Activated CD8-positive, alpha-beta T cell treated with anti-CD3 and anti-CD28 coated beads, Interleukin-2, amount 10 ng/mL, durations not matched to agents 7 days and 5 days (primary cell): ENCODE measurements at regions not wholly inside any gene's neighbourhood (a gene's known extent, or its start where the extent isn't known, plus 50 kb on each side); places are given as distances from the start of the nearest gene placed in this dataset.
"Not testable (repeated sequence)": the region's sequence is repeated elsewhere in the genome, so short reads cannot be mapped to it uniquely, and the experiment has no call there.

Experiments
- ATAC-seq: fragments of 150-1000 bp; cut with Tn5 transposase; one replicate; pipeline ENCODE4 v1.10.0; 2021; ENCODE audit warnings: moderate library complexity
- CTCF ChIA-PET: fragments of 350-600 bp; sonication (Branson Sonifier 250); formaldehyde crosslinking; loops from one replicate; lab custom pipeline; 2021; ENCODE audit warnings: antibody characterized with exemption; lab: Charles Lee
- POLR2A ChIA-PET: fragments of 350-600 bp; sonication (Branson Sonifier 250); formaldehyde crosslinking; loops from one replicate; lab custom pipeline; 2021; ENCODE audit warnings: antibody characterized with exemption; lab: Charles Lee
- DNase-seq: peaks from one replicate; pipeline ENCODE4 v3.0.0-alpha.2; 2020
- H3K27ac Mint-ChIP-seq: one replicate; pipeline ENCODE4 v1.8.0; 2021; ENCODE audit warnings: mild to moderate bottlenecking, mixed read lengths
- H3K27me3 Mint-ChIP-seq: one replicate; pipeline ENCODE4 v1.8.0; 2021; ENCODE audit warnings: low read depth, mixed read lengths
- H3K36me3 Mint-ChIP-seq: one replicate; pipeline ENCODE4 v1.8.0; 2021; ENCODE audit warnings: low read depth, mixed read lengths
- H3K4me1 Mint-ChIP-seq: one replicate; pipeline ENCODE4 v1.8.0; 2021; ENCODE audit warnings: low read depth, mixed read lengths
- H3K4me3 Mint-ChIP-seq: one replicate; pipeline ENCODE4 v1.8.0; 2021; ENCODE audit warnings: mild to moderate bottlenecking, mixed read lengths
- H3K9me3 Mint-ChIP-seq: one replicate; pipeline ENCODE4 v1.8.0; 2022; ENCODE audit warnings: mixed read lengths; ENCODE audit not compliant: insufficient read depth

DNA sequence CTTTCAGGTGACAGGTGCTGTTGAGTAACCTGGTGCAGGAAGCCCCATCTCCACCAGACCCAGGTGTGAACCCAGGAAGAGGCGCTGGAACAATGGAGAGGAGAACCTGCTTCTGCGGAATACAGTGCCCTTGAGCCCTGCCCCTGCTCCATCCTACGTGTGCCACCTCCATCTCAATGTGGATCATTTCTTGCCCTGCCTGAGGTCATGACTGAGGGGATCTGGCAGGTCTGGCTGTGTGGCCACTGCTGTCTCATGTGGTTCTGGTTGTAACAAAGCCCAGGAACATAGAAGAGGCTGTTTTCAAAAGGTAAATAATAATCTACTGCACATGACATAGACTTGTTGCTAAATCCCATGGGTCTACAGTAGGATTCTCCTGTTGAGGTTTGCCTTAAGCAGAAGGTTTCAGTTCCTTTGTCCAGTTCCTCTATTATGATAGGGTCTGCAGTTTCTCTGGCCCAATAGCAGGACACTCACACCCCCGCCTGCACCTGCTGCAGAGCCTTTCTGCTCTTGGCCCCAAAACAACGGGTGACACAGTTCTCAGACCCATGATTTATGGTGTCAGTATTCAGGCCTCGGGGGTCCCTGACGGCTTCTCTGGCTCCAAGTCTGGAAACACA is 113.5 kb upstream of the IGLL5 start:
- no peak for ATAC-seq
- H3K4me1 Mint-ChIP-seq = no peaks in the 10 kb centered on the region
- H3K27me3 Mint-ChIP-seq = peaks cover 11% of the 10 kb centered on the region
- no peak for DNase-seq
- no peak overlapping the region for H3K4me3 Mint-ChIP-seq
- CTCF ChIA-PET = interaction anchor here (1.2 to 5.4 kb wide), 2 partner anchors 13 to 74 kb away, joined by 3 to 56 read pairs; no protein-coding TSS in a partner anchor
- no peaks in the 10 kb centered on the region for H3K36me3 Mint-ChIP-seq
- H3K9me3 Mint-ChIP-seq = no peaks in the 10 kb centered on the region
- POLR2A ChIA-PET = no interaction called here
- H3K27ac Mint-ChIP-seq = no peak overlapping the region

DNA sequence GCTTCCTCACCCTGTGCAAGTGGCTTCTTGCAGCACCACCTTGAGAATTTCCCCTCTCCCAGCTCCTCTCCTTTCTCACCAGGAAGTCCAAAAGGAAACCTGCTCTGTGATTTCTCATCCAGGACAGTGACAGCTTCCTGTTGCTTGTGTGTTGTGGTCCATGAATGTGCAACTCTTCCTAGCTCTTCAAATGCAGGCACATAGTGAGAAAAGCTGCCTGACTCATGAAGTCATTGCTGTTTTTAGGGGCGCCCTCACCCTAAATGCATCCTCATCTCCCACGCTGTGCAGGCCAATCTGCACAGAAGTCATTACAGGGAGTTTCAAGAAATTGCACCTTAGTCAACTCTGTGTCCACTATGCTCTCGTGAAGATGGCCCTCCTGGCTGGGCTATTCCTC is 112.9 kb upstream of the IGLL5 start:
- DNase-seq, POLR2A ChIA-PET: not testable (repeated sequence)

DNA sequence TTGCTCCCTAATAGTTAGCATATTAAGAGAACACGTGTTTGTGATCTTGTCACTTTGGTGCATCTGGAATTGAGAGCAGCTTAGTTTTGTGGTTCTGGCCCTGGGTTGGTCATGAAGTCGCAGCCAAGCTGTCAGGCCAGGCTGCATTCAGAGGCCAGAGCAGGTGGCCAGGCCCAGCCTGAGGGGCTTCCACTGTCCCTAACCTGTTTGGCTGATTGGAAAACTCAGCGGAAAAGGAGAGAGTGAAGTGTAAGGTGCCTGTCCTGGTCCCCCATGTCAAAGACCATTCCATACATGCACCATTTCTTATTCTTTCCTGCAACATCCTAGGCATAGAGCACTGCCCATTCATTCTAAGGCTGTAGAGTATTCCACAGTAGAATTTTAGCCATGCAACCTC is 111.5 kb upstream of the IGLL5 start:
- no peaks in the 10 kb centered on the region for H3K4me1 Mint-ChIP-seq
- no peak overlapping the region for H3K27ac Mint-ChIP-seq
- H3K36me3 Mint-ChIP-seq = no peaks in the 10 kb centered on the region
- DNase-seq (no peak), ATAC-seq (no peak)
- no peaks in the 10 kb centered on the region for H3K9me3 Mint-ChIP-seq
- ChIA-PET CTCF (interaction anchor here (0.9 to 3.0 kb wide), 3 partner anchors 12 to 23 kb away, joined by 4 to 10 read pairs (median 5); no protein-coding TSS in a partner anchor), POLR2A (no interaction called here)
- no peak overlapping the region for H3K4me3 Mint-ChIP-seq
- H3K27me3 Mint-ChIP-seq = peaks cover 6% of the 10 kb centered on the region

More for the DNA sequence above, 112.9 kb upstream of the IGLL5 start:
- not testable (repeated sequence) for ATAC-seq, H3K36me3 Mint-ChIP-seq, H3K4me1 Mint-ChIP-seq, H3K27me3 Mint-ChIP-seq, H3K4me3 Mint-ChIP-seq, H3K27ac Mint-ChIP-seq, H3K9me3 Mint-ChIP-seq
- CTCF ChIA-PET = interaction anchor here (1.2 kb wide), 1 partner anchor 74 kb away, joined by 3 read pairs; no protein-coding TSS in a partner anchor

DNA sequence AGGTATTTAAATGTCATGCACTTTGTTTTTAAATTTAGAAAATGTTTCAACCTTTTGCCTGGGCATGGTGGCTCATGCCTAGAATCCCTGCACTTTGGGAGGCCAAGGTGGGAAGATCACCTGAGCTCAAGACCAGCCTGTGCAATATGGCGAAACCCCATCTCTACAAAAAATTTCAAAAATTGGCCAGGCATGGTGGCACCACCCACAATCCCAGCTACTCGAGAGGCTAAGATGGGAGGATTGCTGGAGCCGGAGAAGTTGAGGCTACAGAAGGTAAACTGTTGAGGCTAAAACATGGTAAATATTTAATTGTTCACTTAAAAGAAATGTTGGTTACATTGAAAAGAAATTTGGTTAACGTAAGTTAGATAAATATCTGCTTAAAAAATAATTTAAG is 108.4 kb upstream of the IGLL5 start:
- Mint-ChIP-seq H3K4me1 (no peaks in the 10 kb centered on the region), H3K4me3 (no peak overlapping the region), H3K36me3 (no peaks in the 10 kb centered on the region), H3K27ac (no peak overlapping the region), H3K27me3 (peaks cover 18% of the 10 kb centered on the region), H3K9me3 (no peaks in the 10 kb centered on the region)
- ATAC-seq (no peak), DNase-seq (no peak)
- POLR2A ChIA-PET = no interaction called here
- CTCF ChIA-PET = interaction anchor here (1.0 to 3.1 kb wide), 3 partner anchors 9 to 104 kb away, joined by 3 to 17 read pairs (median 8); no protein-coding TSS in a partner anchor

DNA sequence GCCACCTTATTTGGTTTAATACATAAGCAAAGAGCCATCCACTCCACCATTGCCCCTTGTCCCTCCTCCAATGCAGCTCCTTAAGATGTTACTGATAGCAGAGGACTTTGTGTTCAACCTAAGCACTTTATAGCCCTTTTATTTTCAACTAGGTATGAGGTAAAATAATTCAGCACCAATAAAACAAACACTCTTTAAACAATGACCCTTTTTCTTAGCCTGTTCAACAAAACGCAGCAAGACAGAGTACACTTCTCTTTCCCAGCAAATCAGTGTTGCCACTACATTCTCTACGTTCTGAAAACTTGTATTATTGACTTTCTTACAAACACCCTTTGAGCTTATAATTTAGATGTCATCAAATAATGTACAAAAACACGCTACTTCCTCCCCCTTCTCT is 104.0 kb upstream of the IGLL5 start:
- POLR2A ChIA-PET = interaction anchor here (1.0 kb wide), 1 partner anchor 30 kb away, joined by 5 read pairs; no protein-coding TSS in a partner anchor
- peaks cover 22% of the 10 kb centered on the region for H3K27me3 Mint-ChIP-seq
- no peak overlapping the region for H3K4me3 Mint-ChIP-seq
- DNase-seq (no peak), ATAC-seq (no peak)
- H3K27ac Mint-ChIP-seq = no peak overlapping the region
- H3K9me3 Mint-ChIP-seq = no peaks in the 10 kb centered on the region
- peaks cover 3% of the 10 kb centered on the region for H3K4me1 Mint-ChIP-seq
- CTCF ChIA-PET = interaction anchor here (1.2 to 12.7 kb wide), 4 partner anchors 12 to 172 kb away, joined by 3 to 184 read pairs (median 30); partner anchors contain the start of gene IGLL5
- no peaks in the 10 kb centered on the region for H3K36me3 Mint-ChIP-seq

DNA sequence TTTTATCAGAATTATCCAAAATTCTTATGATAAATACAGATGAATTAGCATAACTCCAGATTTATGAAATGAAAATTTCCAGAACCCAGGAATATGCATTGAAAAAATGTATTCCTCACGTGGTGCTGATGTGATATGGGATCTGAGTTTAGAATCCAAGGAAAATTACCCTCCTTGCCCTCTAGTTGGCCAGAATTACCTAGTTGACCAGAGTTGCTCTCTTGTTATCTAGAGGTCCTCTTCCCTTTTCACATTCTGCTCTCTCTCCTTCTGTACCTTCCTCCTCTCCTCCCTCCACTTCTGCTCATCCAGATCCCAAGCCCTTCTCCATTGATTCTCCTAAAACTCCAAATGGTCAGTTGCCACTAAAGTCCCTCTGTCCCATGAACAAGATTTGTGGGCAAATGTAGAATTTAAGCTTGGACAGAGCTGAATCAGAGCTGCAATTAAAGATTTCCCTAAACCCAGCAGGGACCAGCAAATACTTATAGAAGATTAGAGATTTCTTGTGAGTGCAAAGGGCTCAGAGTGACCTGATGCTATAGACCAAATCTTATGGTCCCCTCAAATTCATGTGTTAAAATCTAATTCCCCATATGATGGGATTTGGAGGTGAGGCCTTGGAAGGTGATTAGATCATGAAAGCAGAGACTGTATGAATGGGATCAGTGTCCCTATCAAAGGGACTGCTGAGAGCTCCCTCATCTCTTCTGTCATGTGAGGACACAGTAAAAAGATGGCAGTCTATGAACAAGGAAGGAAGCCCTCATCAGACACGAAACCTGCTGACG is 103.2 kb upstream of the IGLL5 start:
- no peak for DNase-seq
- Mint-ChIP-seq H3K36me3 (no peaks in the 10 kb centered on the region), H3K27ac (no peak overlapping the region), H3K27me3 (peaks cover 22% of the 10 kb centered on the region), H3K9me3 (no peaks in the 10 kb centered on the region), H3K4me3 (no peak overlapping the region), H3K4me1 (peaks cover 3% of the 10 kb centered on the region)
- POLR2A ChIA-PET = interaction anchor here (1.0 kb wide), 1 partner anchor 31 kb away, joined by 5 read pairs; no protein-coding TSS in a partner anchor
- no peak for ATAC-seq
- CTCF ChIA-PET = interaction anchor here (1.3 to 12.7 kb wide), 5 partner anchors 13 to 172 kb away, joined by 3 to 184 read pairs (median 3); partner anchors contain the start of gene IGLL5

DNA sequence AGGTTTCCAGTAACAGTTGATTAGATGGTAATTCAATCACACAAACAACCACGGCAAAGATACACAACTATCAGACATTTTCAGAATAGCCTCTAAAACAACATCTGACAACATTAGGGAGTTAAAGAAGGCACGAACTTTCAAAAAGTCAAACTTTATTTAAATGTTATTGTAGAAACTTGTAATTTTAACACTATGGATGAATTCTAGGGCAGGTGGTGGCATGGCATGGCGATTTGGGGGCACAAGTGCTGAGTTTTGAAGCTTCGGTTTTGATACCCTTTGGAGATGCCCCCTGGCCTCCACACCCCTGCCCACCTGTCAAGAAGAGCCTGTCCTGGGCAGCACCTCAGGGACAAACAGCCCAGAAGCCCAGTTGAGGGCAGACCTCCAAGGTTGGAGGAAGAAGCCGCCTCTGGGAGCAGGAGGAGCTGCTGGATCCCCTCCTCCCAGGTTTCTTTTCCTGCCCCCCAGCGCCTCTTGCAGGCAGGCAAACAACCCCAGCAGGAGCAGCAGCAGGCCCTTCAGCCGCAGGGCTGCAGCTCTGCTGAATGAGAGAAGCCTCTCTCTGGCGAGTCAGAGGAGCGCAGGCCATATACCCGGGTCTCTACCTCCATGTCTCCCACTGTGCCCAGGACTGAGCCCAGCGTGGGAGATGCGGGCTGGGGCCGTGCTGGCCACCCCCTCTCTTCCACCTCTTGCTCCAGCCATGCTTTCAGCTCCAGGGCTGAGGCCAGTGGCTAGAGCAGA is 102.1 kb upstream of the IGLL5 start:
- H3K4me3 Mint-ChIP-seq = no peak overlapping the region
- no peaks in the 10 kb centered on the region for H3K36me3 Mint-ChIP-seq
- peaks cover 22% of the 10 kb centered on the region for H3K27me3 Mint-ChIP-seq
- ChIA-PET CTCF (interaction anchor here (1.3 to 12.7 kb wide), 7 partner anchors 14 to 169 kb away, joined by 3 to 184 read pairs (median 6); partner anchors contain the start of gene IGLL5), POLR2A (no interaction called here)
- DNase-seq (no peak), ATAC-seq (no peak)
- no peaks in the 10 kb centered on the region for H3K9me3 Mint-ChIP-seq
- H3K4me1 Mint-ChIP-seq = peaks cover 13% of the 10 kb centered on the region
- no peak overlapping the region for H3K27ac Mint-ChIP-seq

DNA sequence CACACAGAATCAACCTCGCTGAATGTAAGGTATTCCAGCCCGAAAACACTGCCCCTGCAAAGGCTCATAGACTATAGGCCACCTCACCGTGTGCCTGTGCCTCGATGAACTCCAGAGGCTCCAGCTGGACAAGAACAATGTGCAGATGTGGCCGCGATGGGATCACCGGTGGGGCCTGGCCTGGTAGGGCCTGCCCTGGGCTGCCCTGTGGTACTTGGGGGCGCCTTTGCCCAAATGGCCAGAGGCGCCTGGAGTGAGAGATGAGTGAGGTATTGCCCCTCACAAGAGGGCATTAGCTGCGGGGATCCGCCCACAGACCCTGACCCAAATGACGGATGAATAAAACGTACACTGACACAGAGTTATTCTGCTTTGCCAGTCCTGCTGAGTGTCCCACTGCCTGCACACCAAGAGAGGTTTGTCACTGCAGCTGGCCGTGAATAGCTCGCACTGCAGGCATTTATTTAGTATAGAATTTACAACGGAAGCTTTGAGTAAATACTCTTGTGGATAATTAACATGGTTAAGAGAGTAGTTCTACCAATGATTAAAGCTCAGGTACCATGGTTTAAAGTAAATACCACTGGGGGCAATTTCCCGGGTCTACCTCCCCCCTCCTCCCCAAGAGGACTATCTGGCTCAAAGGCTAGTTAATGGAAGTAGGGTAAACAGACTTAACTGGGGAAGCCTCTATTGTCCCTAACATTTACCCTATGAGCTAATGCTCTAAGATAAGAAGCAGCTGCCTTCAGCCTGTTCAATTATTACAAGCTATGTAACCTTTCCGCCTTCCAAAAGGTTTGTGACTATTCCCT is 101.1 kb upstream of the IGLL5 start:
- Mint-ChIP-seq H3K27ac (no peak overlapping the region), H3K4me3 (no peak overlapping the region), H3K4me1 (peaks cover 19% of the 10 kb centered on the region), H3K27me3 (peaks cover 17% of the 10 kb centered on the region), H3K9me3 (no peaks in the 10 kb centered on the region), H3K36me3 (no peaks in the 10 kb centered on the region)
- DNase-seq = peak; percentile 18
- ChIA-PET POLR2A (no interaction called here), CTCF (interaction anchor here (0.8 to 12.7 kb wide), 17 partner anchors 10 to 171 kb away, joined by 3 to 184 read pairs (median 6); partner anchors contain the start of gene IGLL5)
- ATAC-seq = no peak

DNA sequence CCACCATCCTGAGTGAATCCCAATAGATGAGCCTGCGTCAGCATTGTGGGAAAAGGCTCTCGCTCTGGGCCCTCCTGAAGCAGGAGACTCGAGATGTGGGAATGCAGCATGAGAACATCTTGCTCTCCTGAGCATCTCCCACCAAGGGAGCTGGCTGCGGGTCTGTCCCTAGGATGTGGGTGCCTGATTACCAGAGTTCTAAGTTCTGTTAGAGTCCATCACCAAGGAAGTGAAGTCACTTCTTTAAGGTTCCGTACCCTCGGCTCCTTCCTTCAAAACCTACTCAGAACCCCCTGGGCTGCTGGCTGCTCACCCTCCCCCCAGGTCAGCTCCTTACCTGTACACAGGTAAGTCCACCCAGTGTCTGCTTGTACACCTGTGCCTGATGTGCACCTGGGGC is 100.5 kb upstream of the IGLL5 start:
- POLR2A ChIA-PET = no interaction called here
- DNase-seq = peak; percentile 16
- H3K4me1 Mint-ChIP-seq = peaks cover 24% of the 10 kb centered on the region
- H3K9me3 Mint-ChIP-seq = no peaks in the 10 kb centered on the region
- no peak overlapping the region for H3K27ac Mint-ChIP-seq
- H3K36me3 Mint-ChIP-seq = no peaks in the 10 kb centered on the region
- ATAC-seq = no peak
- H3K4me3 Mint-ChIP-seq = no peak overlapping the region
- CTCF ChIA-PET = interaction anchor here (0.8 to 12.7 kb wide), 20 partner anchors 9 to 171 kb away, joined by 3 to 184 read pairs (median 6); partner anchors contain the start of gene IGLL5
- H3K27me3 Mint-ChIP-seq = peaks cover 14% of the 10 kb centered on the region

DNA sequence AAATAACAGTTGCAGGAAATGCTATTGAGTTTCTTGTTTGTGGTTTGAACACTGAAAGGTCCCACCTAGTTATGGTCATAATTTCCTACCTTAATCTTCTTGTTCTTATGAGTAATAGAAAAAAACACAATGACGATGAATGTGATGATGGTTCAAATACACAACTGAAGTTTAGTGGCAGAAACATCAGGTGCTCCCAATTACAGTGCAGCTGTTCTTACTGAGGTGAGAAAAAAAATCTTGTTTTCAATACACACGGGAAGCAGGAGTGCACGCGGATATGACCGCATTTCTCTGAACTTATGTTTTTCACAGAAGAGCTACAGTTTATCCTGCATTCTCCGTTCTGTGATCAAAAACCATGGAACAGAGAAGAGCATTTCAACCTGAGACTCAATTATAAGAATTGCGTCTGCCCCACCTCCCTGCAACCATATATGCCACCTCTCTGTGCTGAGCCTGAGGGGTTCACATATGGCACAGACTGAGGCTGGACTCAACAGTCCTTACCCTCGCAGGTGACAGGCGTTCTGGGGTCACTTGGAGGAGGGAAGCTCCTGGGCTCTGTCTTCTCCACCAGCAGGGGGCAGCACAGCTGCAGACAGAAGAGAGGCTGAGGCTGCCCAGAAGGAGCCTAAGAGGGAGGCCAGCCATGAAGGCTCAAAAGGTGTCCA is 99.7 kb upstream of the IGLL5 start:
- DNase-seq (peak; percentile 81), ATAC-seq (peak; percentile 90)
- Mint-ChIP-seq H3K36me3 (no peaks in the 10 kb centered on the region), H3K4me3 (no peak overlapping the region), H3K27me3 (peaks cover 13% of the 10 kb centered on the region), H3K27ac (peak overlapping the region; percentile 30), H3K9me3 (no peaks in the 10 kb centered on the region), H3K4me1 (peaks cover 25% of the 10 kb centered on the region)
- ChIA-PET CTCF (interaction anchor here (0.7 to 12.7 kb wide), 38 partner anchors 9 to 298 kb away, joined by 3 to 184 read pairs (median 6); partner anchors contain the start of gene IGLL5), POLR2A (no interaction called here)
